GM21717 (cell line): ENCODE measurements at regions not wholly inside any gene's neighbourhood (a gene's known extent, or its start where the extent isn't known, plus 50 kb on each side); places are given as distances from the start of the nearest gene placed in this dataset.
"Not testable (repeated sequence)": the region's sequence is repeated elsewhere in the genome, so short reads cannot be mapped to it uniquely, and the experiment has no call there.

Source experiments
- ATAC-seq: cut with Tn5 transposase; IDR thresholded peaks from one replicate; pipeline ENCODE4 v1.9.1; 2021; ENCODE audit warnings: mild to moderate bottlenecking, moderate library complexity; ENCODE audit not compliant: unreplicated experiment

GRCh38 chr2:13652531-13653313, 936.0 kb downstream of the TRIB2 start:
- ATAC-seq: peak; percentile 63

- no peak for ATAC-seq
Observed at GRCh38 chr2:13654416-13654815, 937.7 kb downstream of the TRIB2 start.

GRCh38 chr2:13660231-13660630, 943.5 kb downstream of the TRIB2 start:
- no peak for ATAC-seq

GRCh38 chr2:13662055-13662454, 945.3 kb downstream of the TRIB2 start:
- ATAC-seq: no peak

- peak; percentile 93 for ATAC-seq
Observed at GRCh38 chr2:13666582-13667414, 950.1 kb downstream of the TRIB2 start.

GRCh38 chr2:13667415-13667757, 950.6 kb downstream of the TRIB2 start:
- peak; percentile 25 for ATAC-seq

GRCh38 chr2:13669607-13670006, 952.9 kb downstream of the TRIB2 start:
- no peak for ATAC-seq

GRCh38 chr2:13673821-13674220, 957.1 kb downstream of the TRIB2 start:
- not testable (repeated sequence) for ATAC-seq

GRCh38 chr2:13676269-13676668, 956.2 kb upstream of the LRATD1 start:
- ATAC-seq: no peak

- no peak for ATAC-seq
Observed at GRCh38 chr2:13681936-13682335, 950.6 kb upstream of the LRATD1 start.

- no peak for ATAC-seq
Observed at GRCh38 chr2:13682540-13683272, 949.8 kb upstream of the LRATD1 start.

GRCh38 chr2:13686262-13686661, 946.3 kb upstream of the LRATD1 start:
- no peak for ATAC-seq

- no peak for ATAC-seq
Observed at GRCh38 chr2:13694673-13695072, 937.8 kb upstream of the LRATD1 start.

GRCh38 chr2:13696601-13697000, 935.9 kb upstream of the LRATD1 start:
- no peak for ATAC-seq

GRCh38 chr2:13698847-13699246, 933.7 kb upstream of the LRATD1 start:
- ATAC-seq: no peak

- not testable (repeated sequence) for ATAC-seq
Observed at GRCh38 chr2:13699939-13700338, 932.6 kb upstream of the LRATD1 start.

- no peak for ATAC-seq
Observed at GRCh38 chr2:13711154-13711553, 921.4 kb upstream of the LRATD1 start.

- ATAC-seq: no peak
Observed at GRCh38 chr2:13714466-13714865, 918.1 kb upstream of the LRATD1 start.

GRCh38 chr2:13725945-13726344, 906.6 kb upstream of the LRATD1 start:
- no peak for ATAC-seq

- ATAC-seq: no peak
Observed at GRCh38 chr2:13745330-13745729, 887.2 kb upstream of the LRATD1 start.

GRCh38 chr2:13751955-13752354, 880.6 kb upstream of the LRATD1 start:
- no peak for ATAC-seq
